ENCODE measurements at regions not wholly inside any gene's neighbourhood (a gene's known extent, or its start where the extent isn't known, plus 50 kb on each side); places are given as distances from the start of the nearest gene placed in this dataset.

DNA sequence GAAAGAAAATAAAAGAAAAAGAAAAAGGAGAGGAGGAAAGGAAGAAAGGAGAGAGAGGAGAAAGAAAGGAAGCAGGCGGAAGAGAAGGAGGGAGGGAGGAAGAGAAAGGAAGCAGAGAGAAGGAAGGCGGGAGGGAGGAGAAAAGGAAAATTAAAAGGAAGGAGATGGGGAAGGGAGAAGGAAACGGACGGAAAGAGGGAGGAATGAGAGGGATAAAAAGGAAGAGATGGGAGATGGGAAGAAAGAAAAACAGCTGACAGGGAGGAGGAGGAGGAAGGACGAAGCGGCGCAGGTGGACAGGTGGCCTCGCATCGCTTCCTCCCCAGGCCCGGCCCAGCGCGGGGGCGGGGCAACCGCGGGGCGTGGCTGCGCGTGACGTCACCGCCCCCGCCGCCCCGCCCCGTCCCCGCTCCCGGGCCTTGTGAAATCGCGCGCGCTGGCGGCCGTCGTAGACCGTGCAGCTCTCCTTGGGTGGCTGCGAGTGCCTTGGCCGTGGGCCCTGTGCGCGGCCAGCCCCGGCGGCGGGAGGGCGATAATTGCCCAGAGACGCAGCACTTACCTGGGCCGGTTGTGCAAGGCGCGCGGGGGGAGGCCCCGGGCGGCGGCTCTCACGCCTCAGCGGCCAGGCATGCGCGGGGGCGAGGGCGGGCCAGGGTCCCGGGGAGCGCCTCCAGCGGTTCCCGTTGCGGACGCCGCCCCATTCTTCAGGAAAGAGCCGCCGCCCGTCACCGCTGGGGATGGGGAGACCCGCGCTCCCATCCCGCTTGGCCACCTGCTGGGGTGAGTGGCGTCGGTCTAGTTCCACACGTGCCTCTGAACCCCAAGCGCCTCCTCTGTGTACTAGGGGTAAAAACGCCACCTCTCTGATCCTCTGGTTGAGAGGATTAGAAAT lies 49.6 kb upstream of the FOXE1 start (continued):
- TF ChIP-seq ZNF707 (tag by site-specific recombination; IDR thresholded peaks at IDR 0.05) = no peak
- TF ChIP-seq ZFHX2 (tag by site-specific recombination; conservative IDR thresholded peaks at IDR 0.05) = peak; percentile 71
- no peak for TF ChIP-seq ZNF155 (tag by site-specific recombination; IDR thresholded peaks at IDR 0.05)
- no peak for TF ChIP-seq ZNF274 (IDR thresholded peaks at IDR 0.05; ENCODE audit: low read length)
- no peak for TF ChIP-seq ZNF274 (tag by site-specific recombination; IDR thresholded peaks at IDR 0.05; ENCODE audit: borderline replicate concordance)
- TF ChIP-seq, protein P1, sequence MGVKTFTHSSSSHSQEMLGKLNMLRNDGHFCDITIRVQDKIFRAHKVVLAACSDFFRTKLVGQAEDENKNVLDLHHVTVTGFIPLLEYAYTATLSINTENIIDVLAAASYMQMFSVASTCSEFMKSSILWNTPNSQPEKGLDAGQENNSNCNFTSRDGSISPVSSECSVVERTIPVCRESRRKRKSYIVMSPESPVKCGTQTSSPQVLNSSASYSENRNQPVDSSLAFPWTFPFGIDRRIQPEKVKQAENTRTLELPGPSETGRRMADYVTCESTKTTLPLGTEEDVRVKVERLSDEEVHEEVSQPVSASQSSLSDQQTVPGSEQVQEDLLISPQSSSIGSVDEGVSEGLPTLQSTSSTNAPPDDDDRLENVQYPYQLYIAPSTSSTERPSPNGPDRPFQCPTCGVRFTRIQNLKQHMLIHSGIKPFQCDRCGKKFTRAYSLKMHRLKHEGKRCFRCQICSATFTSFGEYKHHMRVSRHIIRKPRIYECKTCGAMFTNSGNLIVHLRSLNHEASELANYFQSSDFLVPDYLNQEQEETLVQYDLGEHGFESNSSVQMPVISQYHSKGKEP (tag by site-specific recombination; IDR thresholded peaks at IDR 0.05) = peak; percentile 50; the same call in 1 of the 2 replicates
- 0 out of 2 replicates have a peak, but pooled peaks have one; percentile 38 for TF ChIP-seq ZNF660 (tag by site-specific recombination; IDR thresholded peaks at IDR 0.05)
- TF ChIP-seq ZNF311 (tag by site-specific recombination; IDR thresholded peaks at IDR 0.05; ENCODE audit: borderline replicate concordance) = no peak
- TF ChIP-seq, protein P2, sequence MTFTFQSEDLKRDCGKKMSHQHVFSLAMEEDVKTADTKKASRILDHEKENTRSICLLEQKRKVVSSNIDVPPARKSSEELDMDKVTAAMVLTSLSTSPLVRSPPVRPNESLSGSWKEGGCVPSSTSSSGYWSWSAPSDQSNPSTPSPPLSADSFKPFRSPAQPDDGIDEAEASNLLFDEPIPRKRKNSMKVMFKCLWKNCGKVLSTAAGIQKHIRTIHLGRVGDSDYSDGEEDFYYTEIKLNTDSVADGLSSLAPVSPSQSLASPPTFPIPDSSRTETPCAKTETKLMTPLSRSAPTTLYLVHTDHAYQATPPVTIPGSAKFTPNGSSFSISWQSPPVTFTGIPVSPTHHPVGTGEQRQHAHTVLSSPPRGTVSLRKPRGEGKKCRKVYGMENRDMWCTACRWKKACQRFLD (tag by site-specific recombination; IDR thresholded peaks at IDR 0.05) = no peak
- TF ChIP-seq ZSCAN30 (tag by site-specific recombination; IDR thresholded peaks at IDR 0.05) = peak; percentile 79
- TF ChIP-seq SP3 (tag by site-specific recombination; IDR thresholded peaks at IDR 0.05) = peak; percentile 66
- TF ChIP-seq ZNF792 (tag by site-specific recombination; IDR thresholded peaks at IDR 0.05) = no peak
- TF ChIP-seq SP7 (tag by site-specific recombination; IDR thresholded peaks at IDR 0.05) = 0 out of 2 replicates have a peak, but pooled peaks have one; percentile 16
- no peak for TF ChIP-seq YY1 (tag by site-specific recombination; IDR thresholded peaks at IDR 0.05)
- peak; percentile 32 for TF ChIP-seq PRDM10 (tag by site-specific recombination; IDR thresholded peaks at IDR 0.05)
- TF ChIP-seq ZNF692 (tag by site-specific recombination; IDR thresholded peaks at IDR 0.05) = peak; percentile 18; the same call in 1 of the 2 replicates
- TF ChIP-seq ZNF335 (tag by site-specific recombination; conservative IDR thresholded peaks at IDR 0.05) = peak; percentile 61
- TF ChIP-seq GLI2 (tag by site-specific recombination; IDR thresholded peaks at IDR 0.05; ENCODE audit: borderline replicate concordance, low read depth) = no peak
- no peak for TF ChIP-seq HOXD13 (CRISPR knock-in tag; IDR thresholded peaks at IDR 0.05; ENCODE audit: borderline replicate concordance)
- no peak for TF ChIP-seq ZNF785 (tag by site-specific recombination; IDR thresholded peaks at IDR 0.05)
- peak; percentile 74 for TF ChIP-seq KLF9 (tag by site-specific recombination; IDR thresholded peaks at IDR 0.05; ENCODE audit: low read depth)
- TF ChIP-seq ZNF341 (tag by site-specific recombination; IDR thresholded peaks at IDR 0.05; ENCODE audit: low read depth) = peak; percentile 52
- TF ChIP-seq WT1 (tag by site-specific recombination; IDR thresholded peaks at IDR 0.05) = no peak
- TF ChIP-seq ZXDB (tag by site-specific recombination; IDR thresholded peaks at IDR 0.05) = no peak
- no peak for TF ChIP-seq ZNF140 (tag by site-specific recombination; IDR thresholded peaks at IDR 0.05)
- TF ChIP-seq ZIC2 (tag by site-specific recombination; IDR thresholded peaks at IDR 0.05) = peak; percentile 74
- TF ChIP-seq ZNF830 (tag by site-specific recombination; IDR thresholded peaks at IDR 0.05; ENCODE audit: low read depth) = no peak
- TF ChIP-seq, protein P3, sequence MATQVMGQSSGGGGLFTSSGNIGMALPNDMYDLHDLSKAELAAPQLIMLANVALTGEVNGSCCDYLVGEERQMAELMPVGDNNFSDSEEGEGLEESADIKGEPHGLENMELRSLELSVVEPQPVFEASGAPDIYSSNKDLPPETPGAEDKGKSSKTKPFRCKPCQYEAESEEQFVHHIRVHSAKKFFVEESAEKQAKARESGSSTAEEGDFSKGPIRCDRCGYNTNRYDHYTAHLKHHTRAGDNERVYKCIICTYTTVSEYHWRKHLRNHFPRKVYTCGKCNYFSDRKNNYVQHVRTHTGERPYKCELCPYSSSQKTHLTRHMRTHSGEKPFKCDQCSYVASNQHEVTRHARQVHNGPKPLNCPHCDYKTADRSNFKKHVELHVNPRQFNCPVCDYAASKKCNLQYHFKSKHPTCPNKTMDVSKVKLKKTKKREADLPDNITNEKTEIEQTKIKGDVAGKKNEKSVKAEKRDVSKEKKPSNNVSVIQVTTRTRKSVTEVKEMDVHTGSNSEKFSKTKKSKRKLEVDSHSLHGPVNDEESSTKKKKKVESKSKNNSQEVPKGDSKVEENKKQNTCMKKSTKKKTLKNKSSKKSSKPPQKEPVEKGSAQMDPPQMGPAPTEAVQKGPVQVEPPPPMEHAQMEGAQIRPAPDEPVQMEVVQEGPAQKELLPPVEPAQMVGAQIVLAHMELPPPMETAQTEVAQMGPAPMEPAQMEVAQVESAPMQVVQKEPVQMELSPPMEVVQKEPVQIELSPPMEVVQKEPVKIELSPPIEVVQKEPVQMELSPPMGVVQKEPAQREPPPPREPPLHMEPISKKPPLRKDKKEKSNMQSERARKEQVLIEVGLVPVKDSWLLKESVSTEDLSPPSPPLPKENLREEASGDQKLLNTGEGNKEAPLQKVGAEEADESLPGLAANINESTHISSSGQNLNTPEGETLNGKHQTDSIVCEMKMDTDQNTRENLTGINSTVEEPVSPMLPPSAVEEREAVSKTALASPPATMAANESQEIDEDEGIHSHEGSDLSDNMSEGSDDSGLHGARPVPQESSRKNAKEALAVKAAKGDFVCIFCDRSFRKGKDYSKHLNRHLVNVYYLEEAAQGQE (tag by site-specific recombination; IDR thresholded peaks at IDR 0.05) = peak; percentile 32; the same call in 1 of the 2 replicates
- TF ChIP-seq KLF7 (tag by site-specific recombination; IDR thresholded peaks at IDR 0.05; ENCODE audit: borderline replicate concordance) = no peak
